Spleen (tissue), 7 donors: ENCODE measurements at regions not wholly inside any gene's neighbourhood (a gene's known extent, or its start where the extent isn't known, plus 50 kb on each side); places are given as distances from the start of the nearest gene placed in this dataset.

Experiments
- POLR2A ChIP-seq, 3 donors: fragments of 450-650 bp; IDR thresholded peaks; one replicate each; pipeline ENCODE4 v1.5.1; 2017; ENCODE audit warnings: antibody characterized with exemption in 3 of 3, mild to moderate bottlenecking in 1 of 3
- POLR2AphosphoS5 ChIP-seq, 3 donors: sonication (generic); formaldehyde crosslinking; IDR thresholded peaks; one replicate each; pipeline ENCODE4 v1.5.1; 2017; ENCODE audit warnings: antibody characterized with exemption in 3 of 3
- TF ChIP-seq, protein P1 (sequence below), 11 experiments: fragments of 200-600 bp in 7 of 11; fragments of 450-650 bp in 4 of 11; sonication (generic) in 4 of 11; IDR thresholded peaks in 8 of 11; conservative IDR thresholded peaks in 3 of 11; 1 replicate in 7 of 11; 2 replicates in 4 of 11; pipeline versions ENCODE4 v1.4.0 to v1.8.0; 2016 to 2021; ENCODE audit warnings: antibody characterized with exemption in 11 of 11, inconsistent platforms in 4 of 11, mild to moderate bottlenecking in 1 of 11
- donor health status: DM: no; HTN: no; CAD: no; lungs with moderate emphysema.
- donor health status: DM: no; HTN: no; CAD: no.
- donor health status: DM: no; HTN: no; CAD: no.

GRCh38 chr2:129408570-129408969 is 570.9 kb upstream of the RAB6C start:
- TF ChIP-seq, protein P1, sequence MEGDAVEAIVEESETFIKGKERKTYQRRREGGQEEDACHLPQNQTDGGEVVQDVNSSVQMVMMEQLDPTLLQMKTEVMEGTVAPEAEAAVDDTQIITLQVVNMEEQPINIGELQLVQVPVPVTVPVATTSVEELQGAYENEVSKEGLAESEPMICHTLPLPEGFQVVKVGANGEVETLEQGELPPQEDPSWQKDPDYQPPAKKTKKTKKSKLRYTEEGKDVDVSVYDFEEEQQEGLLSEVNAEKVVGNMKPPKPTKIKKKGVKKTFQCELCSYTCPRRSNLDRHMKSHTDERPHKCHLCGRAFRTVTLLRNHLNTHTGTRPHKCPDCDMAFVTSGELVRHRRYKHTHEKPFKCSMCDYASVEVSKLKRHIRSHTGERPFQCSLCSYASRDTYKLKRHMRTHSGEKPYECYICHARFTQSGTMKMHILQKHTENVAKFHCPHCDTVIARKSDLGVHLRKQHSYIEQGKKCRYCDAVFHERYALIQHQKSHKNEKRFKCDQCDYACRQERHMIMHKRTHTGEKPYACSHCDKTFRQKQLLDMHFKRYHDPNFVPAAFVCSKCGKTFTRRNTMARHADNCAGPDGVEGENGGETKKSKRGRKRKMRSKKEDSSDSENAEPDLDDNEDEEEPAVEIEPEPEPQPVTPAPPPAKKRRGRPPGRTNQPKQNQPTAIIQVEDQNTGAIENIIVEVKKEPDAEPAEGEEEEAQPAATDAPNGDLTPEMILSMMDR (IDR thresholded peaks at IDR 0.05 in 8 of 11, conservative IDR thresholded peaks at IDR 0.05 in 3 of 11), result no peak
- TF ChIP-seq POLR2A (IDR thresholded peaks at IDR 0.05), result no peak
- TF ChIP-seq POLR2AphosphoS5 (IDR thresholded peaks at IDR 0.05), result no peak
